ENCODE measurements at regions not wholly inside any gene's neighbourhood (a gene's known extent, or its start where the extent isn't known, plus 50 kb on each side); places are given as distances from the start of the nearest gene placed in this dataset.

DNA sequence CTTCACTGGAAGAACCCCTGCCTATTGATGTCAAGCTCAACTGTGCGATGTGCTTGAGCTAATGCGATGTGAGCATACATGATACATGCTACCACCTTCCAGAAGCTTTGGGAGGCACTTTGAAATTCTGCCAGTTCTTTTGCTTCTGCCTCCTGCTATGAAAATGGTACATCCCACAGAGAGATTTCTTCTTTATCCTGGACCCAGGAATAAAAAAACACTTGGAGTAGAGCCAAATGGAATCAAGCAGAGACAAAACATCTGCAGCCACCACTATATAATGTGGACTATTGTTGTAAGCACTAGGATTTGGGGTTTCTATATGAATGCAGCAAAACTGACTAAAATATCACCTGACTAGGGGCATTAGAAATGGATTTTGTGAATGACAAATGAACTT is 119.9 kb upstream of the GAP43 start:
- no peak for DNase-seq (ENCODE audit: low spot score in 2 of 2)
- Histone ChIP-seq H3K27ac (no peak overlapping the region), H3K36me3 (no peaks in the 10 kb centered on the region), H3K9me3 (no peaks in the 10 kb centered on the region), H3K4me1 (no peaks in the 10 kb centered on the region), H3K27me3 (no peaks in the 10 kb centered on the region), H3K4me3 (no peak overlapping the region)
- no peak for TF ChIP-seq POLR2A (IDR thresholded peaks at IDR 0.05)
- TF ChIP-seq EP300 (IDR thresholded peaks at IDR 0.05), result no peak
- TF ChIP-seq, protein P1, sequence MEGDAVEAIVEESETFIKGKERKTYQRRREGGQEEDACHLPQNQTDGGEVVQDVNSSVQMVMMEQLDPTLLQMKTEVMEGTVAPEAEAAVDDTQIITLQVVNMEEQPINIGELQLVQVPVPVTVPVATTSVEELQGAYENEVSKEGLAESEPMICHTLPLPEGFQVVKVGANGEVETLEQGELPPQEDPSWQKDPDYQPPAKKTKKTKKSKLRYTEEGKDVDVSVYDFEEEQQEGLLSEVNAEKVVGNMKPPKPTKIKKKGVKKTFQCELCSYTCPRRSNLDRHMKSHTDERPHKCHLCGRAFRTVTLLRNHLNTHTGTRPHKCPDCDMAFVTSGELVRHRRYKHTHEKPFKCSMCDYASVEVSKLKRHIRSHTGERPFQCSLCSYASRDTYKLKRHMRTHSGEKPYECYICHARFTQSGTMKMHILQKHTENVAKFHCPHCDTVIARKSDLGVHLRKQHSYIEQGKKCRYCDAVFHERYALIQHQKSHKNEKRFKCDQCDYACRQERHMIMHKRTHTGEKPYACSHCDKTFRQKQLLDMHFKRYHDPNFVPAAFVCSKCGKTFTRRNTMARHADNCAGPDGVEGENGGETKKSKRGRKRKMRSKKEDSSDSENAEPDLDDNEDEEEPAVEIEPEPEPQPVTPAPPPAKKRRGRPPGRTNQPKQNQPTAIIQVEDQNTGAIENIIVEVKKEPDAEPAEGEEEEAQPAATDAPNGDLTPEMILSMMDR (IDR thresholded peaks at IDR 0.05), result no peak
- TF ChIP-seq POLR2AphosphoS5 (IDR thresholded peaks at IDR 0.05), result no peak
- 94% methylated on average over 2 of the region's 2 CpGs for WGBS

DNA sequence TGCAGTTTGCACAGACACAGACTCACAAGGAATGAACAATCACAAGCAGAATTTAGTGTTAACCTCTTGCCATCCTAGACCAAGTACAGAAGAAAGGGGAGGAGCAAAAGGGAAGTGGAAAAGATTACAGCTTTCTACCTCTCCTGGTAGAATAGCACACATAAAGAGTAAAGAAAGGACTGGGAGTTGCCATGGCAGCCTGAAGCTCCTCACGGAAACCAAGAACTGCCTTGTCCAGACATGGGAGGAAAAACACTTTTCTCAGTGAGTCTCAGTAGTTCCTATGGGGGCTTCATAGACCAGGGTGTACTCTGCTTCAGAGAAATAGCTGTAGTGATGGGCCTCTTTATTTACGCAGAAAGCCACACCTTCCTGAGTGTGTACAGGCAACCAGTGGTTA is 114.7 kb upstream of the GAP43 start:
- no peak overlapping the region for H3K27ac ChIP-seq
- H3K9me3 ChIP-seq, result no peaks in the 10 kb centered on the region
- H3K36me3 ChIP-seq, result no peaks in the 10 kb centered on the region
- TF ChIP-seq EP300 (IDR thresholded peaks at IDR 0.05) (no peak), POLR2A (IDR thresholded peaks at IDR 0.05) (no peak), POLR2AphosphoS5 (IDR thresholded peaks at IDR 0.05) (no peak)
- TF ChIP-seq, protein P1 (IDR thresholded peaks at IDR 0.05), result no peak
- DNase-seq (ENCODE audit: low spot score in 2 of 2), result no peak
- WGBS, result 91% methylated on average over 2 of the region's 2 CpGs
- H3K27me3 ChIP-seq, result no peaks in the 10 kb centered on the region
- H3K4me3 ChIP-seq, result no peak overlapping the region
- peaks cover 15% of the 10 kb centered on the region for H3K4me1 ChIP-seq

DNA sequence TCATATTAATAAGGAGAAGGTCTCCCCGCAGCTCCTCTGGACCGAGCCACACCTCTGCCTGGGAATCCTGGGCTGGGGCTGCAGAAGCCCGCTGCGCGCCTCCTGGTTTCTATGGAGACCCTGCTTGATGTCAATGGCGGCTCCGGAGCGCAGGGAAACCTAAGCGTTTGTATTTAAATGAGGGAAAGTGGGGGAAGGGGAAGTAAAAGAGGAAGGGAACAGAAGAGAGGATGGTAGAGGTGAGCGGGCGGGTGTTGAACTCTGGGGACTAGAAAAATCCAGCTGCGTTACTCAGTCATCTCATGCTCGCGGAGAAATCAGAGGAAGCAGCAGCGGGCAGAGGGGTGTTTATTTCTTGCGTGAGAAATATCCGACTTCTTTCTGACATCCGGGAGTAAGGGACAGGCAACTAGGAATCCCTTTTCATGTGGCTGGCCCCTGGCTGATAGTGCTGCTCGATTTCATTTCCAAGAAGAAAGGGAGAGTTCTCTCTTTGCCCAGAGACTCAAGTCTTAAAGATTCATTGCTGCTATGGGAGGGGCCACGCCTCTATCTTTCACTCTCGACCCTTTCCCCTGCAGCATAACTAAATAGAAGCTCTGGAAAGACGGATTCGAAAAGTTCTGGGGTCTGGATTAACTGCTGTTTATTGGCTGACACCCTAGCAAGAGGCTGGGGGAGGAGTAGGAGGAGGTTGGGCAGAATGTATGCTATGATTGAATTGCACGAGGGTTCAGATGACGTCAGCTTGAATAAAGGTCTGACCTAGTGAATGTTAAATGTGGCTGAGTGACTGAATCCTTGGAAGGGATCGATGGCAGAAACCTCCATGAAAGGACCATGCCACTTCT is 110.5 kb upstream of the GAP43 start:
- H3K27ac ChIP-seq, result no peak overlapping the region
- peaks cover 15% of the 10 kb centered on the region for H3K4me1 ChIP-seq
- no peaks in the 10 kb centered on the region for H3K9me3 ChIP-seq
- peak overlapping the region; percentile 49 for H3K4me3 ChIP-seq
- H3K27me3 ChIP-seq, result no peaks in the 10 kb centered on the region
- peak in 1 of 2 donors; percentile 64 for DNase-seq (ENCODE audit: low spot score in 2 of 2)
- H3K36me3 ChIP-seq, result no peaks in the 10 kb centered on the region
- WGBS, result under 1% methylated on average over 26 of the region's 26 CpGs
- no peak for TF ChIP-seq EP300 (IDR thresholded peaks at IDR 0.05)
- TF ChIP-seq POLR2AphosphoS5 (IDR thresholded peaks at IDR 0.05), result no peak
- TF ChIP-seq POLR2A (IDR thresholded peaks at IDR 0.05), result no peak
- TF ChIP-seq, protein P1 (IDR thresholded peaks at IDR 0.05), result no peak

DNA sequence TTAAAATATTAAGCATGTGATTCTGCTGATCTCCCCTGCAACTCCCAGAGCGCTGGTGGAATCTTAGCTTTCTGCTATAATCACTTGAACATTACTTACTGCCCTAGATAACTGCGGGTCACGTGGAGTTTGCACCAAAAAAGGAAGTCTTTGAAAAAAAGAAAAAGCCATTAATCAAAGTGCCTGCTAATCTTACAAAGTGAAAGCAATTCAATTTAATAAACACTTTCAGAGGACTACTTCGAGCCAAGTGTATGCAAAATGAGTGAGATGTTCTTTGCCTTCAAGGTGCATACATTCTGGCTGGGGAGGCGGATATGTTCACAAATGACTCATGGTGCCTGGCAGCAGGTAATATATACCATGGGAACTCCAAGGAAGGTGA is 109.9 kb upstream of the GAP43 start:
- TF ChIP-seq POLR2AphosphoS5 (IDR thresholded peaks at IDR 0.05), result no peak
- no peak for TF ChIP-seq POLR2A (IDR thresholded peaks at IDR 0.05)
- no peak for TF ChIP-seq EP300 (IDR thresholded peaks at IDR 0.05)
- TF ChIP-seq, protein P1 (IDR thresholded peaks at IDR 0.05), result no peak
- H3K36me3 ChIP-seq, result no peaks in the 10 kb centered on the region
- H3K27ac ChIP-seq, result no peak overlapping the region
- H3K4me1 ChIP-seq, result peaks cover 15% of the 10 kb centered on the region
- H3K27me3 ChIP-seq, result no peaks in the 10 kb centered on the region
- no peaks in the 10 kb centered on the region for H3K9me3 ChIP-seq
- peak overlapping the region; percentile 49 for H3K4me3 ChIP-seq
- WGBS, result 17% methylated on average over 5 of the region's 5 CpGs
- no peak for DNase-seq (ENCODE audit: low spot score in 2 of 2)

DNA sequence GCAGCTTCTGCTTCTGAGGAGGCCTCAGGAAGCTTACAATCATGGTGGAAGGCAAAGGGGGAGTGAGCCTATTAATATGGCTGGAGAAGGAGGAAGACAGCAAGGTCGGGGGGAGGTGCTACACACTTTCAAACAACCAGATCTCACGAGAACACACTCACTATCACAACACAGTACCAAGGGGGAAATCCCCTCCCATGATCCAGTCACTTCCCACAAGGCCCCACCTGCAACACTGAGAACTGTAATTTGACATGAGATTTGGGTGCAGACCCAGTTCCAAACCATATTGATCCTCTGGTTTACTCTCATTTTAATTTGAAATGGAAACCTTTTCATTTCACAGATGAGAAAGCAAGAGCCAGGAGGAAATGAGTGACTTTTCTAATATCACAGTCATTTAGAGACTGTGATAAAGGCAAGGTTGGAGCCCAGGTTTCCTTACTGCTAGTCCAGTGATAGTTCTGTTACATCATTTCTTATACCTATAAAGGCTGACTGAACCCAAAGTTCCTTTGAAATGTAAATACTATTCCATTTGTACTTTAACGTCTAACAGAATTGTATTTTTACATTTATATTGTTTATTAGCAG is 105.8 kb upstream of the GAP43 start:
- DNase-seq (ENCODE audit: low spot score in 2 of 2), result no peak
- Histone ChIP-seq H3K27ac (no peak overlapping the region), H3K27me3 (no peaks in the 10 kb centered on the region), H3K9me3 (no peaks in the 10 kb centered on the region), H3K4me3 (no peak overlapping the region), H3K36me3 (no peaks in the 10 kb centered on the region), H3K4me1 (peaks cover 10% of the 10 kb centered on the region)
- TF ChIP-seq POLR2AphosphoS5 (IDR thresholded peaks at IDR 0.05) (no peak), EP300 (IDR thresholded peaks at IDR 0.05) (no peak), POLR2A (IDR thresholded peaks at IDR 0.05) (no peak)
- TF ChIP-seq, protein P1 (IDR thresholded peaks at IDR 0.05), result no peak
- 80% methylated on average over 3 of the region's 3 CpGs for WGBS

Measured in suprapubic skin (tissue), 4 donors.